Inferior parietal cortex (tissue), 1 donor: ENCODE measurements at regions not wholly inside any gene's neighbourhood (a gene's known extent, or its start where the extent isn't known, plus 50 kb on each side); places are given as distances from the start of the nearest gene placed in this dataset.

Experiments used
- DNase-seq: peaks from one replicate; pipeline ENCODE4 v3.0.0-alpha.2; 2016; ENCODE audit errors: extremely low spot score

DNA sequence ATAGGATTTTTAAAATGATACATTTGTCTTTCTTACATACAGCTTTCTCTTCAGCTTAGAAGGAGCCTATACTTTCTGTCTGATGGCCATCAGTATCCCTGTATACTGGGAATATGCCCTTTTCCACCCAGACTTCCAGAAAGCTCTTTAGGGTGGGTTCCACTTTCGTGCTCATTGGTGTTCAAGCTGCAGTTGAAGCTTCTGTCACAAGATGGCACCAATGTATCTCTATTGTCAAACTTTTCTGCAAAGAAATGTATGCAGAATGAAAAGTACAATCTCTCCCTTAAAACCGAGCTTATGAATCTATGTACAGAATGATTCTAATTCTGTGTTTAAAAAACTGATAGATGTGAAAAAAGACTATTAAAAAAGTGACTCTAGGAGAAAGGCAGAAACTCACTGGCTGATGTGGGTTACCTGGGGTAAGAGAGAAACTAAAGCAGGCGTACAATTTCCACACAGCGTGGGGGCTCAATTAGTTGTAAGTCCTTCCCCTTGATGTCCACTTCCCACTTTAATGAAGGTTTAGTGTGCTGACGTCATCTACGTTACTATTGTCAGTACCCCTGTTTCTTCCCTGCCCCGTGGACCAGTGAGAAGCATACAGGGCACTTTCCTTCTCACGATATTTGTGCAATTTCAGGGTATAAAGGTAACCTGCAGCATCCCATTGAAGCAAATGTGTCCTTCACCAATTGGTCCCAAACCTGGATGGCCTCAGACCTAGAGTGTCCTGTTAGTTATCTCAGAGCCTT is 57.3 kb upstream of the TCEAL2 start:
- peak; percentile 53 for DNase-seq

DNA sequence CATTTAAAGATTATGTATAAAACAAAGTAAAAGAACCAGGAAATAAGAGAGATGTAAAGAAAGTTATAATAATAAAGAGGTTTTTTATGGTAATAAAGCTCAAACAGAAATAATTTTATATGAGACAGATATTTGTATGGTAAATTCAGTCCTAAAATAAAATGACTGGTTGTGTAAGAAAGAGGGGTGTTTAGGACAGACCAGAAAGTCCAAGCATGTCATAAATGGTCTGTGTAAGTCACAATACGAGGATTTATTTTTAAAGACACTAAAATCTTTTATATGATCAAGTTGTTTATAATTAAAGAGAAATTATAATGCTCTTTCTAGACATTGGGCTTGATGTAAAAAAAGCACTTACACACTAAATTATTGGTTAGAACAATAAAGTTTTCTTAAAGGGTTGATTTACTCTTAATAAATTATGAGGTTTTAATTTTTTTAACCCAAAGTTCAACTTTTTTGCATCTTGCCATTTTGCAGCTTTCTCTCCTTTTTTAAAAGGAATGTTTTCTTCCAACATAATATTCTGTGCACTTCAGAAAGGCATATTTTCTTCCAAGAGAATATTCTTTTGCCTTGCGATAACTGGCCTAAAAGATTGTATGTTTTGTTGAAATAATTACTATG is 61.9 kb upstream of the TCEAL2 start:
- DNase-seq: no peak

DNA sequence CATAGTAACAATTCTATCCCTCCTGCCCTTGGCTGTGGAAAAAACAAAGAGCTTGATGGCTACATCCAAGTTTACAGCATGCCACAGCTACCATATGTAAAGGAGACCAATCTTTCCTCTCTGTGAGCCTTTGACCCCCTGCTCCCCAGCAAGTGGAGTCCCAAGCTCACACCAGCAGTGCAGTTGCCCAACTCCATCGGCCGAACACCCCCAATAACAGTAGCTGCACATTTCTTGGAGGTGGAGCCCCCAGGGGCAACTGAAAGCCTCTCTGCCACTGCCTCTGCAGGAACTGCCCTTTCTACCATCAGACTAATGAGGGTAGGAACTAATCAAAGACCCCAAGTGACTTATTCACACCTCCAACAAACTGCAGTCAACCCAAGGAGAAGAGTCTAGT is 81.0 kb upstream of the TCEAL2 start:
- no peak for DNase-seq

GRCh38 chrX:102043380-102043779 is 82.1 kb upstream of the TCEAL2 start:
- no peak for DNase-seq

- no peak for DNase-seq
Observed at GRCh38 chrX:102042372-102043325, 82.8 kb upstream of the TCEAL2 start.

GRCh38 chrX:102029026-102029425 is 96.5 kb upstream of the TCEAL2 start:
- DNase-seq: no peak

DNA sequence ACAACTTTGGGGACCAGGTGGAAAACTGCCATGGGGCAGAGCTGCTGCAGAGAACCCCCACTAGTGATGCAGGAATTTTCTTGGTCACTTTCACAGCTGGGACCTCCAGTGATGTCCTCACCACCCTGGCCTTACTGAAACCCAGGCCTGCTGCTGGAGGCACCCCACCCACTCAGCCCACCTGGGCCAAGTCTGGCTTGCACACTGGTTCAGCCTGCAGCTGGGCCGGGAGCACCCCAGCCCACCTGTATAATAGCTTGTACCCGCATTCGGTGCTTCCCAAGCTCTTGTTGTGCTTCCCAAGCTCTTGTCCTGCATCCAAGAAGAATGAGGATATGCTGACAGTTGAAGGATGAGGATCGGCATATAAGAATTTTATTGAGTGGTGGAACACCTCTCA is 86.4 kb upstream of the ZMAT1 start:
- DNase-seq: no peak

DNA sequence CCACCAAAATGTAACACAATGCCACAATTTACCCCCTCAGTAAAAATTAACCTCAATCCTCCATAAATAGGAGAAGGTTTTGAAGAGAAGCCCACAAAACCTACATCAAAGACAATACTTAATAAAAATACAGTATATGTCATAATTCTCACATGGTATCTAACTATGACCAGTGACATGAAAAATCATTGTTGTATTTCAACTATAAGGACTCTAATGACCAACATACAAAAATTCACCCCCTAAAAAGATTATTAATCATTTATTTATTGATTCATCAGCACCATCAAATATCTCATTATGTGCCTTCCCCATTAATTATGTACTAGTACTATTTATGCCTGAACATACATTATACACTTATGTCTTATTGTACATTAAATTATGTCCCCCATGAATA is 77.1 kb upstream of the ZMAT1 start:
- no peak for DNase-seq

DNA sequence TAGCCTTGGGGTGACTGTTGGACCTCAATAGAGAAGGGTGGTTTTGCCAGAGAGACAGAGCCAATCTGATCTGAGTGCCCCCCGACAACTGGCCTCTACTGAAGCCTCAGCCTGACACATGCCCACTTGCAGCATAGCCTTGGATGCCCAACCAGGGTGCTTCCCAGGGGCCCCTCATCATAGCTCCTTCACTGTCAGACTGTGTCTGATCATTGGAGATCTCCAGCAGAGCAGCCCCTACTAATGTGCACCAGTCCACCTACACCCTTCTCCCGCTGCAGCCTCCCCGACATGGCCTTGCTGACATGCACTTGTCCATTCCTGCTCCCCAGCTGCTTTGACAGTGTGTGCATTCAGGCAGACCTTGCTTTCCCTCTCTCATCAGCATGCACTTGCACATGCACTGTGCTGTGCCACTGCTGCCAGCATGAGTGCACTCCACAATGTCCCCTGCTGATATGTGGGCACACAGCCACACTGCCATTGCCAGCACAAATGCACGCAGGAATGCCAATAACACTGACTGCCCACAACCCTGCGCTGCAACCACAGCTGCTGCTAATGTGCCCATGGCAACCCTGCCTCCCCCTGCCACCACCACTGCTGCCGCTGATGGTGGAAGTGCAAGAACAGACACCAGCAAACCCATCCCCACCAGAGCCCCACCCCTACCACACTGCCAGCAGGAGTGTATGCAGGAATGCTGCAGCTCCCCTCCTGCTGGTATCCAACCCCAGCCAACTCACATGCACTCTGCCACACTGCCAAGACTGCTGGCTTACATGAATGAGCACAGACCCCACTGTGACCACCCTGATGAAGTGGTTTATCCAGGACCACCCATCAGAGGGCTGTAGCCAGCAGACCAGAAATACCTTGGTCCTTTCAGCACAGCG is 68.1 kb upstream of the ZMAT1 start:
- no peak for DNase-seq

- DNase-seq: no peak
Observed at GRCh38 chrX:101993335-101993734, 61.5 kb upstream of the ZMAT1 start.

DNA sequence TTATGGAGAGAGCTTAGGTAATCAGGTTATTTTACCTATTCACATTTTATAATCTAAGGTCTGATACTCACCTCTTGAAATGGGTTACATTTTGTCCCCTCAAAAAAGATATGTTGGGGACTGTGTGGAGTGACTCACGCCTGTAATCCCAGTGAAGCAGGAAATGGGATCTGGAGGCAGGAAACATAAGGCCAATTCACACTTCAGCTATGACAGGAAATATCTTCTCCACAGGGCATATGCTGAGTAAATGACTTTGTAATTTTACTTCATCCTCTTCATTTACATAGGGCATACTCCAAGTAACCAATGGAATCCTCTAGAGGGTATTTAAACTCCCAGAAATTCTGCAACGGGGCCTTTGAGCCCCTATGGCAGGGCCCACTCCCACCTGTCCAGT is 54.8 kb upstream of the ZMAT1 start:
- DNase-seq: no peak
